Activated CD8-positive, alpha-beta T cell treated with anti-CD3 and anti-CD28 coated beads for 36 hours (primary cell): ENCODE measurements at regions not wholly inside any gene's neighbourhood (a gene's known extent, or its start where the extent isn't known, plus 50 kb on each side); places are given as distances from the start of the nearest gene placed in this dataset.
A peak's percentile ranks its signal among the peaks of the same experiment; 100 is the strongest.

Source experiments
- ATAC-seq: fragments of 200-7000 bp; cut with Tn5 transposase; one replicate; pipeline ENCODE4 v1.10.0; 2021; ENCODE audit warnings: mild to moderate bottlenecking, moderate library complexity
- CTCF ChIA-PET: fragments of 350-600 bp; sonication (Branson Sonifier 250); formaldehyde crosslinking; loops from one replicate; lab custom pipeline; 2021; ENCODE audit warnings: antibody characterized with exemption; lab: Charles Lee
- POLR2A ChIA-PET: fragments of 350-600 bp; sonication (Branson Sonifier 250); formaldehyde crosslinking; loops from one replicate; lab custom pipeline; 2021; ENCODE audit warnings: antibody characterized with exemption; lab: Charles Lee
- DNase-seq: peaks from one replicate; pipeline ENCODE4 v3.0.0-alpha.2; 2020
- H3K27ac Mint-ChIP-seq: one replicate; pipeline ENCODE4 v1.8.0; 2021; ENCODE audit warnings: mild to moderate bottlenecking, mixed read lengths
- H3K27me3 Mint-ChIP-seq: one replicate; pipeline ENCODE4 v1.8.0; 2021; ENCODE audit warnings: mixed read lengths
- H3K36me3 Mint-ChIP-seq: one replicate; pipeline ENCODE4 v1.8.0; 2021; ENCODE audit warnings: low read depth, mixed read lengths
- H3K4me1 Mint-ChIP-seq: one replicate; pipeline ENCODE4 v1.8.0; 2021; ENCODE audit warnings: low read depth, mixed read lengths
- H3K4me3 Mint-ChIP-seq: one replicate; pipeline ENCODE4 v1.8.0; 2021; ENCODE audit warnings: mild to moderate bottlenecking, moderate library complexity, mixed read lengths
- H3K9me3 Mint-ChIP-seq: one replicate; pipeline ENCODE4 v1.8.0; 2021; ENCODE audit warnings: mixed read lengths
- intact Hi-C: fragments of 100-400 bp; cut with micrococcal nuclease; formaldehyde crosslinking; loops from one replicate; pipeline ENCODE4 v1.10.0; 2022
- TF ChIP-seq, protein P1 (sequence below): fragments of 200-600 bp; IDR thresholded peaks from one replicate; pipeline ENCODE4 v1.8.0; 2022; ENCODE audit warnings: antibody characterized with exemption, mild to moderate bottlenecking

DNA sequence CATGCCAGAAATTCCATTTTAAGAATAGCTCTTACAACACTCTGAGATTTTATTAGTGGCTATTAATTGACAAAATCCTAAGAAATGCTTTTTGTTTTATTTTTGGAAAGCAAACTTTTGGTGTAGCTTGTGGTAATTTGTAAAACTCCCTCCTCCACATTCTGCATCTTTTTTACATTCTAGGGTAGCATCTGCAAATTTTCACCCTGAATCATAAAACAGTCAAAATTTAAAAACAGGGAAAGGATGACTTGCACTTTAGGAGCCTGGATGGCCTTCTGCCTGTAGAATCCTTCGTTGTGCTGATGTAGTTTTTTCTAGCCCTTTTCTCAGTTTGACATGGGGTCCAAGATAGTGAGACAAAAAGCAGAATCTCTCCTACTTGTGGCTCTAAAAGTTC lies 316.1 kb downstream of the ADRA2A start:
- TF ChIP-seq, protein P1, sequence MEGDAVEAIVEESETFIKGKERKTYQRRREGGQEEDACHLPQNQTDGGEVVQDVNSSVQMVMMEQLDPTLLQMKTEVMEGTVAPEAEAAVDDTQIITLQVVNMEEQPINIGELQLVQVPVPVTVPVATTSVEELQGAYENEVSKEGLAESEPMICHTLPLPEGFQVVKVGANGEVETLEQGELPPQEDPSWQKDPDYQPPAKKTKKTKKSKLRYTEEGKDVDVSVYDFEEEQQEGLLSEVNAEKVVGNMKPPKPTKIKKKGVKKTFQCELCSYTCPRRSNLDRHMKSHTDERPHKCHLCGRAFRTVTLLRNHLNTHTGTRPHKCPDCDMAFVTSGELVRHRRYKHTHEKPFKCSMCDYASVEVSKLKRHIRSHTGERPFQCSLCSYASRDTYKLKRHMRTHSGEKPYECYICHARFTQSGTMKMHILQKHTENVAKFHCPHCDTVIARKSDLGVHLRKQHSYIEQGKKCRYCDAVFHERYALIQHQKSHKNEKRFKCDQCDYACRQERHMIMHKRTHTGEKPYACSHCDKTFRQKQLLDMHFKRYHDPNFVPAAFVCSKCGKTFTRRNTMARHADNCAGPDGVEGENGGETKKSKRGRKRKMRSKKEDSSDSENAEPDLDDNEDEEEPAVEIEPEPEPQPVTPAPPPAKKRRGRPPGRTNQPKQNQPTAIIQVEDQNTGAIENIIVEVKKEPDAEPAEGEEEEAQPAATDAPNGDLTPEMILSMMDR: no peak
- H3K9me3 Mint-ChIP-seq: no peaks in the 10 kb centered on the region
- H3K27me3 Mint-ChIP-seq: peaks cover 7% of the 10 kb centered on the region
- no peak for DNase-seq
- H3K4me3 Mint-ChIP-seq: no peak overlapping the region
- no peaks in the 10 kb centered on the region for H3K36me3 Mint-ChIP-seq
- no peaks in the 10 kb centered on the region for H3K4me1 Mint-ChIP-seq
- ATAC-seq: no peak
- ChIA-PET CTCF (no interaction called here), POLR2A (no interaction called here)
- intact Hi-C loops: no loop called here
- H3K27ac Mint-ChIP-seq: no peak overlapping the region

DNA sequence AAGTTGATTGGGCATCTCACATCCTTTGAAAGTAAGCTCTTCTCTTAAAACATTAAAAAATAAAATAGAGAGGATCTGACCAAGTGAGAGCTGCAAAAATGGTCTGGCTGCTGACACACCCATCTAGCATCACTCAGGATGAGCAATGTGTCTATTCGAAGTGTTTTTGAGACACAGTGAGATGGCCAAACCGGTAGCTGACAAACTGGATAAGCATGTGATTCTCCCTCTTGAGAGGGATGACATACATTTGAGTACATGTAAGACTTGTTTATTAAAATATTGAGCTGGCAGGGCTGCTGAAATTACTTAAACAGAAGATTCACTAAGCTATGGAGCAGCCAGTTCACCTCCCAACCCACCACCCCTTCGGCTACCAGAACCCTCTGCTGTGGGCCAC lies 333.9 kb downstream of the ADRA2A start:
- no peaks in the 10 kb centered on the region for H3K36me3 Mint-ChIP-seq
- H3K27me3 Mint-ChIP-seq: peaks cover 11% of the 10 kb centered on the region
- DNase-seq: no peak
- no peak overlapping the region for H3K27ac Mint-ChIP-seq
- TF ChIP-seq, protein P1: no peak
- intact Hi-C loops: no loop called here
- no peak for ATAC-seq
- POLR2A ChIA-PET: interaction anchor here (1.0 kb wide), 1 partner anchor 10 kb away, joined by 3 read pairs; no protein-coding TSS in a partner anchor
- CTCF ChIA-PET: no interaction called here
- no peaks in the 10 kb centered on the region for H3K4me1 Mint-ChIP-seq
- H3K4me3 Mint-ChIP-seq: no peak overlapping the region
- no peaks in the 10 kb centered on the region for H3K9me3 Mint-ChIP-seq

DNA sequence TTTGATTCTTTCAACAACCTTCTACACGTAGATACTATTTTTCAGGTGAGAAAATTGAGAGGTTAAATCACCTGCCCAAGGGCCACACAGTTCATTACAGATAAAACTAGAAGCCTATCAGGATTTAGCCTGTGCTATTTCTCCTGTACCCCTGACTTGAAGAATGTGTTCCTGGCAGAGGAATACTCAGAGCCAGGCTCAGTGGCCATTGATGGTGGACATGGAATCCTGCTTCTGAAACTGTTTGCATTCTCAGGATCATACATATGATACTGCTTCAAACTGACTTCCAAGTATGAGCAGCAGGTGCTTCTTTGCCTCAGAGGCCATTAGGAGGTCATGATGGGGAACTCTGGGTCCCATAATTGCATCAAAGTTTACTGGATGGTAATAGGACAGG lies 348.6 kb downstream of the ADRA2A start:
- ATAC-seq (no peak), DNase-seq (no peak)
- intact Hi-C loops: no loop called here
- no peak overlapping the region for H3K27ac Mint-ChIP-seq
- no peak overlapping the region for H3K4me3 Mint-ChIP-seq
- POLR2A ChIA-PET: no interaction called here
- peaks cover 3% of the 10 kb centered on the region for H3K27me3 Mint-ChIP-seq
- CTCF ChIA-PET: no interaction called here
- no peaks in the 10 kb centered on the region for H3K9me3 Mint-ChIP-seq
- H3K4me1 Mint-ChIP-seq: no peaks in the 10 kb centered on the region
- TF ChIP-seq, protein P1: no peak
- H3K36me3 Mint-ChIP-seq: no peaks in the 10 kb centered on the region

DNA sequence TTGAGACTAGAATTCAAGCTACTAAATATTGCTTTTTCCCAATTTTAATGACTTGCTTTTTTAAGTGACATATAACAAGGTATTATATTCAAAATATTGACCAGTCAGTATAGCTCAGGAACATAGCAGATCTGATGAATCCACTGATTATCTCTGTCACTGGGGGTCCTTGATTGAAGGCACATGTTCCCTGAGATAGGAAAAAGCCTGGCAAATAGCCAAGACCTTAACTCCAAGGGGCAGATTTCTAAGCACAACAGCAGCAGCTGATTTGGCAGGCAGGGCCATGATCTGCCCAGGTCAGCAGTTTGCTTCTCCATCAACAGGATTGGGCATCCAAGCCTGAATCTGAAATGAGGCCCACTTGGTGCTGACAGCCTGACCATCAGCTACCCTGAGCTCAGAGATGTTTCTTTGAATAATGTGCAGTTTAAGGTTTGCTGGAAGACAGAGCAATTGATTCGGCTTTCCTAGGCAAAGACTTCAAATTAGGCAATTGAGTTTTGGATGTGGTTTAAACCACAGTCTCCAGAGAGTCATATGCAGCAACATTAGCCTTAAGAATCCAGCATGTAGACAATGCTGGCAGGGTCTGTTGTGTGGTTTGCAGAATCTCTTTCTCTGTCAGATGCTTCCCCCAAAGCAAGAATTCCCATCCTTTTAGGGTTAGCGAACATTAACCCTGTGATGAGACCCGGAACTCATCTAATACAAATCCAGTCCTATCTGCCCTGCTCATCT lies 352.6 kb downstream of the ADRA2A start:
- TF ChIP-seq, protein P1: no peak
- ATAC-seq (no peak), DNase-seq (no peak)
- H3K27ac Mint-ChIP-seq: no peak overlapping the region
- intact Hi-C loops: no loop called here
- ChIA-PET CTCF (no interaction called here), POLR2A (no interaction called here)
- H3K4me3 Mint-ChIP-seq: no peak overlapping the region
- no peaks in the 10 kb centered on the region for H3K9me3 Mint-ChIP-seq
- H3K27me3 Mint-ChIP-seq: no peaks in the 10 kb centered on the region
- no peaks in the 10 kb centered on the region for H3K36me3 Mint-ChIP-seq
- H3K4me1 Mint-ChIP-seq: no peaks in the 10 kb centered on the region

DNA sequence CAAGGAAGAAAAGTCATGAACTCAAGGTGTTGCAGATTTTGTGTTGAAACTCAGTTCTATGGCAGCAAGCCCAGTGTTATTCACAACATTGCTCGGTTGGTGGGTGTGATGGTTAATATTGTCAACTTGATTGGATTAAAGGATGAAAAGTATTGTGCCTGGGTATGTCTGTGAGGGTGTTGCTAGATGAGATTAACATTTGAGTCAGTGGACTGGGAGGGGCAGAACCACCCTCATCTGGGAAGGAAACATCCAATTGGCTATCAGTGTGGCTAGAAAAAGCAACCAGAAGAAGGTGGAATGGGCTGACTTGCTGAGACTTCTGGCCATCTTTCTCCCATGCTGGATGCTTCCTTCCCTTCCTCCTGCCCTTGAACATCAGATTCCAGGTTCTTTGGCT lies 353.2 kb downstream of the ADRA2A start:
- Mint-ChIP-seq H3K36me3 (no peaks in the 10 kb centered on the region), H3K9me3 (no peaks in the 10 kb centered on the region), H3K4me3 (no peak overlapping the region), H3K27ac (no peak overlapping the region), H3K27me3 (no peaks in the 10 kb centered on the region), H3K4me1 (no peaks in the 10 kb centered on the region)
- intact Hi-C loops: no loop called here
- ATAC-seq (peak; percentile 30), DNase-seq (peak; percentile 1)
- TF ChIP-seq, protein P1: no peak
- POLR2A ChIA-PET: no interaction called here
- CTCF ChIA-PET: no interaction called here
